Calu3 (cell line): ENCODE measurements at regions not wholly inside any gene's neighbourhood (a gene's known extent, or its start where the extent isn't known, plus 50 kb on each side); places are given as distances from the start of the nearest gene placed in this dataset.
"Not testable (repeated sequence)": the region's sequence is repeated elsewhere in the genome, so short reads cannot be mapped to it uniquely, and the experiment has no call there.

Experiments used
- BruUV-seq: library from RNA; stranded (reverse); fragments of 400-500 nt; replicated peaks from 2 replicates; lab custom pipeline; 2021; lab: Mats Ljungman, UMichigan
- CTCF ChIA-PET: fragments of 300-600 bp; sonication (Branson Sonifier 250); formaldehyde crosslinking; loops from one replicate; lab custom pipeline; 2022; ENCODE audit warnings: antibody characterized with exemption; lab: Charles Lee
- DNase-seq: peaks from one replicate; pipeline ENCODE4 v3.0.0; 2022
- H3K27ac Mint-ChIP-seq: one replicate; pipeline ENCODE4 v1.8.0; 2022; ENCODE audit warnings: mixed read lengths; ENCODE audit not compliant: unreplicated experiment
- H3K27me3 Mint-ChIP-seq: one replicate; pipeline ENCODE4 v1.8.0; 2022; ENCODE audit warnings: mixed read lengths; ENCODE audit not compliant: unreplicated experiment
- H3K36me3 Mint-ChIP-seq: one replicate; pipeline ENCODE4 v1.8.0; 2022; ENCODE audit warnings: mild to moderate bottlenecking, moderate library complexity, mixed read lengths; ENCODE audit not compliant: insufficient read depth, unreplicated experiment
- H3K4me1 Mint-ChIP-seq: one replicate; pipeline ENCODE4 v1.8.0; 2022; ENCODE audit warnings: mild to moderate bottlenecking, low read depth, mixed read lengths; ENCODE audit not compliant: unreplicated experiment
- H3K4me3 Mint-ChIP-seq: one replicate; pipeline ENCODE4 v1.8.0; 2022; ENCODE audit warnings: mild to moderate bottlenecking, low read depth, moderate library complexity, mixed read lengths; ENCODE audit not compliant: unreplicated experiment
- H3K9me3 Mint-ChIP-seq: one replicate; pipeline ENCODE4 v1.8.0; 2022; ENCODE audit warnings: low read depth, mixed read lengths; ENCODE audit not compliant: unreplicated experiment
- CTCF ChIP-seq: fragments of 200-600 bp; IDR thresholded peaks from one replicate; pipeline ENCODE4 v1.8.0; 2022; ENCODE audit warnings: antibody characterized with exemption; ENCODE audit not compliant: unreplicated experiment
- intact Hi-C: fragments of 100-400 bp; cut with micrococcal nuclease; formaldehyde crosslinking; loops from one replicate; pipeline ENCODE4 v1.10.0; 2022; ENCODE audit not compliant: unreplicated experiment

GRCh38 chr4:186829740-186830449 is 106.2 kb upstream of the FAT1 start:
- peaks cover 30% of the 10 kb centered on the region for H3K4me1 Mint-ChIP-seq
- TF ChIP-seq CTCF, result no peak
- H3K27ac Mint-ChIP-seq, result peak overlapping the region; percentile 53
- H3K9me3 Mint-ChIP-seq, result peaks cover 2% of the 10 kb centered on the region
- no peak for DNase-seq
- no peaks in the 10 kb centered on the region for H3K27me3 Mint-ChIP-seq
- no peak overlapping the region for H3K4me3 Mint-ChIP-seq
- BruUV-seq, result no TSS peak
- intact Hi-C loops, result no loop called here
- CTCF ChIA-PET, result interaction anchor here (1.2 kb wide), 1 partner anchor 10 kb away, joined by 3 read pairs; no protein-coding TSS in a partner anchor
- no peaks in the 10 kb centered on the region for H3K36me3 Mint-ChIP-seq

GRCh38 chr4:186831574-186831973 is 107.9 kb upstream of the FAT1 start:
- intact Hi-C loops, result no loop called here
- no TSS peak for BruUV-seq
- DNase-seq, result no peak
- no peak for TF ChIP-seq CTCF
- H3K27me3 Mint-ChIP-seq, result no peaks in the 10 kb centered on the region
- CTCF ChIA-PET, result interaction anchor here (1.1 kb wide), 1 partner anchor 96 kb away, joined by 3 read pairs; no protein-coding TSS in a partner anchor
- H3K36me3 Mint-ChIP-seq, result no peaks in the 10 kb centered on the region
- H3K9me3 Mint-ChIP-seq, result peaks cover 2% of the 10 kb centered on the region
- no peak overlapping the region for H3K27ac Mint-ChIP-seq
- H3K4me3 Mint-ChIP-seq, result no peak overlapping the region
- H3K4me1 Mint-ChIP-seq, result peaks cover 28% of the 10 kb centered on the region

GRCh38 chr4:186832906-186833305 is 109.2 kb upstream of the FAT1 start:
- H3K27me3 Mint-ChIP-seq, result no peaks in the 10 kb centered on the region
- H3K4me3 Mint-ChIP-seq, result no peak overlapping the region
- peaks cover 2% of the 10 kb centered on the region for H3K9me3 Mint-ChIP-seq
- DNase-seq, result no peak
- intact Hi-C loops, result no loop called here
- no peaks in the 10 kb centered on the region for H3K36me3 Mint-ChIP-seq
- CTCF ChIA-PET, result no interaction called here
- no TSS peak for BruUV-seq
- no peak overlapping the region for H3K27ac Mint-ChIP-seq
- TF ChIP-seq CTCF, result no peak
- peaks cover 28% of the 10 kb centered on the region for H3K4me1 Mint-ChIP-seq

- peaks cover 21% of the 10 kb centered on the region for H3K36me3 Mint-ChIP-seq
- H3K27me3 Mint-ChIP-seq, intact Hi-C loops, BruUV-seq, H3K9me3 Mint-ChIP-seq, DNase-seq, H3K27ac Mint-ChIP-seq, H3K4me1 Mint-ChIP-seq, CTCF ChIA-PET, H3K4me3 Mint-ChIP-seq: not testable (repeated sequence)
These were observed 113.8 kb upstream of the FAT1 start for GRCh38 chr4:186837463-186837862.

GRCh38 chr4:186838295-186838694 is 114.6 kb upstream of the FAT1 start:
- H3K27me3 Mint-ChIP-seq, result no peaks in the 10 kb centered on the region
- H3K36me3 Mint-ChIP-seq, result peaks cover 24% of the 10 kb centered on the region
- no peak for TF ChIP-seq CTCF
- no peak overlapping the region for H3K27ac Mint-ChIP-seq
- BruUV-seq, result no TSS peak
- intact Hi-C loops, result no loop called here
- no peak overlapping the region for H3K4me3 Mint-ChIP-seq
- no peak for DNase-seq
- CTCF ChIA-PET, result interaction anchor here (1.2 kb wide), 1 partner anchor 142 kb away, joined by 3 read pairs; no protein-coding TSS in a partner anchor
- H3K9me3 Mint-ChIP-seq, result no peaks in the 10 kb centered on the region
- peaks cover 9% of the 10 kb centered on the region for H3K4me1 Mint-ChIP-seq
